KMS-11 (cell line): ENCODE measurements at regions not wholly inside any gene's neighbourhood (a gene's known extent, or its start where the extent isn't known, plus 50 kb on each side); places are given as distances from the start of the nearest gene placed in this dataset.

Experiments
- H2AFZ ChIP-seq: fragments of 200-600 bp; sonication (generic); 2 replicates; pipeline ENCODE4 v1.6.1; 2016; ENCODE audit warnings: antibody characterized with exemption, mixed run types, low read depth
- H3K27ac ChIP-seq: fragments of 200-600 bp; sonication (generic); 2 replicates; pipeline ENCODE4 v1.6.1; 2016; ENCODE audit warnings: mild to moderate bottlenecking, mixed run types
- H3K27me3 ChIP-seq: fragments of 200-600 bp; sonication (generic); 2 replicates; pipeline ENCODE4 v1.6.1; 2017; ENCODE audit warnings: mild to moderate bottlenecking, low read depth, mixed run types, moderate library complexity; ENCODE audit not compliant: insufficient read depth
- H3K36me3 ChIP-seq: fragments of 200-600 bp; sonication (generic); 2 replicates; pipeline ENCODE4 v1.6.1; 2017; ENCODE audit warnings: mild to moderate bottlenecking, mixed run types; ENCODE audit not compliant: insufficient read depth
- H3K4me1 ChIP-seq: fragments of 200-600 bp; sonication (generic); 2 replicates; pipeline ENCODE4 v1.6.1; 2016; ENCODE audit warnings: mild to moderate bottlenecking, low read depth, mixed run types; ENCODE audit not compliant: poor library complexity, severe bottlenecking
- H3K4me2 ChIP-seq: fragments of 200-600 bp; sonication (generic); 2 replicates; pipeline ENCODE4 v1.7.0; 2016; ENCODE audit warnings: mild to moderate bottlenecking, mixed run types
- H3K4me3 ChIP-seq: fragments of 200-600 bp; sonication (generic); IDR thresholded peaks from 2 replicates; pipeline ENCODE4 v1.6.1; 2017; ENCODE audit warnings: low read depth, low read length, mixed read lengths; ENCODE audit not compliant: insufficient read depth
- H3K79me2 ChIP-seq: fragments of 200-600 bp; sonication (generic); 2 replicates; pipeline ENCODE4 v1.6.1; 2016; ENCODE audit warnings: low read depth, mixed run types; ENCODE audit not compliant: insufficient read depth
- H3K9ac ChIP-seq: fragments of 200-600 bp; sonication (generic); 2 replicates; pipeline ENCODE4 v1.6.1; 2016; ENCODE audit warnings: mild to moderate bottlenecking, mixed run types
- H4K20me1 ChIP-seq: fragments of 200-600 bp; sonication (generic); 2 replicates; pipeline ENCODE4 v1.6.1; 2016; ENCODE audit warnings: mild to moderate bottlenecking, mixed run types; ENCODE audit not compliant: insufficient read depth
- TF ChIP-seq, protein P1 (sequence below): fragments of 200-600 bp; sonication (generic); conservative IDR thresholded peaks from 2 replicates; pipeline ENCODE4 v1.6.1; 2017; ENCODE audit warnings: low read depth, mild to moderate bottlenecking, antibody characterized with exemption, low read length, moderate library complexity, mixed read lengths

DNA sequence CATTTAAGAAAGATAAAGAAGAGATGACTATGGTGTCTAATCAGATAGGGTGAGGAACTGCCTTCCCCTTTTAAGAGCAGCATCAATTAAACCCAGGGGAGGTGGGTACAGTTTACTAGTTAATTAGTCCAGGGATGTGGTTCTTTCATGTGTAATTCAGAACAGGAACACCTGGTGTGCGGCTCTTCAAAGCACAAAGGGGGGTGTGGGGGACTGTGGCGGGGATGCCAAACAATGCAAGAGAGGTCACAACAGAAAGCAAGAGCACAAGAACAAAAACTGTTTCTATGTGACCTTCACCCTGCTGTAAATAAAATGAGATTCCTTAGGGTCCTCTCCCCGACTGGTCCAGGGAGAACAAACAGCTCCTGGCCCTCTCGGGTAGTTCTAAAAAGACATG, 183.9 kb upstream of the SOX5 start:
- H3K27me3 ChIP-seq, result no peaks in the 10 kb centered on the region
- H3K9ac ChIP-seq, result no peak overlapping the region
- no peaks in the 10 kb centered on the region for H3K36me3 ChIP-seq
- peak overlapping the region; percentile 4; the same call in 1 of the 2 replicates for H3K27ac ChIP-seq
- TF ChIP-seq, protein P1, sequence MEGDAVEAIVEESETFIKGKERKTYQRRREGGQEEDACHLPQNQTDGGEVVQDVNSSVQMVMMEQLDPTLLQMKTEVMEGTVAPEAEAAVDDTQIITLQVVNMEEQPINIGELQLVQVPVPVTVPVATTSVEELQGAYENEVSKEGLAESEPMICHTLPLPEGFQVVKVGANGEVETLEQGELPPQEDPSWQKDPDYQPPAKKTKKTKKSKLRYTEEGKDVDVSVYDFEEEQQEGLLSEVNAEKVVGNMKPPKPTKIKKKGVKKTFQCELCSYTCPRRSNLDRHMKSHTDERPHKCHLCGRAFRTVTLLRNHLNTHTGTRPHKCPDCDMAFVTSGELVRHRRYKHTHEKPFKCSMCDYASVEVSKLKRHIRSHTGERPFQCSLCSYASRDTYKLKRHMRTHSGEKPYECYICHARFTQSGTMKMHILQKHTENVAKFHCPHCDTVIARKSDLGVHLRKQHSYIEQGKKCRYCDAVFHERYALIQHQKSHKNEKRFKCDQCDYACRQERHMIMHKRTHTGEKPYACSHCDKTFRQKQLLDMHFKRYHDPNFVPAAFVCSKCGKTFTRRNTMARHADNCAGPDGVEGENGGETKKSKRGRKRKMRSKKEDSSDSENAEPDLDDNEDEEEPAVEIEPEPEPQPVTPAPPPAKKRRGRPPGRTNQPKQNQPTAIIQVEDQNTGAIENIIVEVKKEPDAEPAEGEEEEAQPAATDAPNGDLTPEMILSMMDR, result no peak
- no peak overlapping the region for H3K4me3 ChIP-seq
- H2AFZ ChIP-seq, result no peak overlapping the region
- no peaks in the 10 kb centered on the region for H4K20me1 ChIP-seq
- H3K4me2 ChIP-seq, result peak overlapping the region; percentile 80
- H3K4me1 ChIP-seq, result peaks cover 62% of the 10 kb centered on the region
- no peaks in the 10 kb centered on the region for H3K79me2 ChIP-seq

DNA sequence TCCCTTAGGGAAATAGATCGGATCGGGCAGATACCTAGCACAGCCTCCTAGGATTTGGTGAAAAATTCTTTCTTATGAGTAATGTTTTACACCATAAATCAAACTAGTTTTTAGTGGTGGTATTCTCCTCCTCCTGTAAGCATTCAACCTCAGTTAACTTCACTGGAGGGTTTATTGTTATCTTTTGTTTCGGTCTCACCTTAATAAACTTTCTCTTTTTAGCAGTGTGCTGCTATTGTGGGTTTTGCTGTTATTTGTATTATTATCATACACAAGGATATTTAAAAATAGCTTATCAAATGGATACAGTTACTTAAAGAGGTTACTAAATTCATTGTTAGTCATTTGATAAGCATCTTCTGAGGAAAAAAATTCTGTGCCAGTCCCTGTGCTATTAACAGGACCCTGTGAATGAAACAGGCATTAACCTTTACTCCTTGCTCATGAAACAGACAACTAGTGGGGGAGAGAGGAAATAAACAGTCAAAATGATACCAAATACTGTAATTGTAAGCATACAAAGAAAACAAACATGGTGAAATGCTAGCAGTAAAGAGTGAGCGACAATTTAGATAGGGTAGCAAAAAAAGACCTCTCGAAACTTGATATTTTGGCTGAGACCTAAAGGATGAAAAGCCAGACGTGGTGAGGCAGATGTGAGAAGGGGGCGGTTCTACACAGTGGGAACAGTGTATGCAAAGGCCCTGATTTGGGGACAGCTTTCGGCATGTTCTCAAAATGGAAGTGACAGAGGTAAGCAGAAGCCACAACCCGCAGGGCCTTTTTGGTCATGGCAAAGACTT, 178.7 kb upstream of the SOX5 start:
- Histone ChIP-seq H4K20me1 (no peaks in the 10 kb centered on the region), H3K27ac (peak overlapping the region; percentile 39), H3K27me3 (no peaks in the 10 kb centered on the region), H3K79me2 (no peaks in the 10 kb centered on the region), H3K36me3 (no peaks in the 10 kb centered on the region), H3K4me3 (no peak overlapping the region), H3K4me1 (peaks cover 54% of the 10 kb centered on the region), H3K4me2 (peak overlapping the region; percentile 70), H3K9ac (no peak overlapping the region), H2AFZ (no peak overlapping the region)
- TF ChIP-seq, protein P1, result no peak

DNA sequence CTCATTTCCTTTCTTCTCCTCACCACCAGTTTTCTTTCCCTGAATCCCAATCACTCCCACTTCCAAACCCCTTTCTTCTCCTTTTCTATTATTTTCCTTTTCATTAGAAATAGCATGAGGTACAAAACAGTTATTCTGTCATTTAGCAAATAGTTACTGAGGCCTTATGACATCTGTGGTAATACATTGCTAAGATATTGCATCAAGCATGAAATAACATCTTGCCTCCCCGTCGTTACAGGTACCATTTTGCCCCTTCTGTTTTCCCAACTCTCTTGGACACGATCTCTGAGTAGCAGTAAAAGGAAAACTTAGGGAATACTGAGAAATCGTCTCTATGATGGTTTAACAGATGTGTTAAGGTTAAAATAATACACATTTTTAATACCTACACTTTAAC, 175.8 kb upstream of the SOX5 start:
- no peak overlapping the region for H3K27ac ChIP-seq
- no peaks in the 10 kb centered on the region for H3K27me3 ChIP-seq
- TF ChIP-seq, protein P1, result no peak
- no peaks in the 10 kb centered on the region for H3K79me2 ChIP-seq
- H3K9ac ChIP-seq, result no peak overlapping the region
- H3K4me1 ChIP-seq, result peaks cover 27% of the 10 kb centered on the region
- no peak overlapping the region for H3K4me2 ChIP-seq
- H4K20me1 ChIP-seq, result no peaks in the 10 kb centered on the region
- H2AFZ ChIP-seq, result no peak overlapping the region
- H3K36me3 ChIP-seq, result no peaks in the 10 kb centered on the region
- no peak overlapping the region for H3K4me3 ChIP-seq

DNA sequence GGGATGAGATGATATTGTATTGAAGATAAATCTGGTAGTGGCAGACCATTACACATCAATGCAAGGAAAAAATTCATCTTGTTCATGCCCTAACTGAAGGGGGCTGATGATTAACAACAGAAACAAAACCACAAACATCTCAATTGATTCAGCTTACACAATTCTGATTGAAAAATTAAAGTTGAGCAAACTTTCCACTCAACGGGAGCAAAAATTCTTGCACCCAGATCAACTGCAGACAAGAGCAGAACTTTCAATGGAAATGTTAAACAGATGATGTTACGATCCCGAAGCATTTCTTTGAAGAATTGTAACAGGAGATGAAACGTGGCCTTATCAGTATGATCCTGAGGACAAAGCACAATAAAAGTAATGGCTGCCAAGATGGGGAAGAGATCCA, 172.4 kb upstream of the SOX5 start:
- Histone ChIP-seq H3K27me3 (no peaks in the 10 kb centered on the region), H3K4me1 (no peaks in the 10 kb centered on the region), H3K79me2 (no peaks in the 10 kb centered on the region), H3K4me2 (no peak overlapping the region), H3K36me3 (no peaks in the 10 kb centered on the region), H4K20me1 (no peaks in the 10 kb centered on the region), H2AFZ (no peak overlapping the region), H3K27ac (no peak overlapping the region), H3K4me3 (no peak overlapping the region), H3K9ac (no peak overlapping the region)
- TF ChIP-seq, protein P1, result no peak
